Stimulated activated CD8-positive, alpha-beta memory T cell treated with anti-CD3 and anti-CD28 coated beads, Interleukin-12 subunit alpha, Interleukin-12 subunit beta, amount 100 ng/mL, for 1 hour (primary cell): ENCODE measurements at regions not wholly inside any gene's neighbourhood (a gene's known extent, or its start where the extent isn't known, plus 50 kb on each side); places are given as distances from the start of the nearest gene placed in this dataset.
"Not testable (repeated sequence)": the region's sequence is repeated elsewhere in the genome, so short reads cannot be mapped to it uniquely, and the experiment has no call there.

ENCODE experiments used
- DNase-seq: peaks from one replicate; pipeline ENCODE4 v3.0.0-alpha.2; 2020; ENCODE audit warnings: low read depth

DNA sequence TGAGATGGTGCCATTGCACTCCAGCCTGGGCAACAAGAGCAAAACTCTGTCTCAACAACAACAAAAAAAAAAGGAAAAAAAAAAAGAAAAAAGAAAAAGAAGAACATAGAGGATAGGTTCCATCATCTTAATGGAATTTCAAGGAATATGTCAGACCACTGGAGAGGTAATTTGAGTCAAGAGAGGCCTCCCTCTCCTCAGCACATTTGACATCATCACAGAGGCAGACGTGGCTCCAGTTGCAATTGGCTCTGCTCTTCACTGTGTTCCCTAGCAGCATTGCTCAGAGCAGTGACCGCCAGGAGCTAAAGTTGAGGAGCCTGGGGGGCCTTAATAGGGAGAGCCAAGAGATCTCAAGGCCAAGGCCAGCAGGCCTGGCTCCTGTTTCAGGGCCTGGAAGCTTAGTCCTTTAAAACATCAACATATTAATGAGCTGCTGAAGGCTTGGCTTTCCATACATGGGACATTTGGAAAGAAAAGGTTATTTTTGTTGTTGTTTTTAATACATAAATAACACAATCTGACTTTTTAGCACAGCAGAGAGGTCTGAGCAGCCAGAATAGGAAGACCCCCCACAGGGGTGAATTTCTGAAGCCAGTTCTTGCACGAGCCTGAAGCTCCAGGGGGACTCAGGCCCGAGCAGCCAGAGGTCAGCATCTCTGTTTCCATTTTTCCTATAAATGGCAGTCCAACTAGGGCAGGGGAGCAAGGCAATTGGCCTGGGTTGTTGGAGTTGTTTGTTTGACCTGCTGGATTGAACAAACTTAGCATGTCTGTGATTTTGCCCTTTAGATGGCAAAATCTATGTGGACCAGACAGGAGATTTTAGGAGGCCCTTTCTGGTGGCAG lies 118.3 kb upstream of the FGGY start:
- DNase-seq, result no peak

GRCh38 chr1:59179673-59180072 lies 117.2 kb upstream of the FGGY start:
- DNase-seq, result no peak

- DNase-seq, result no peak
Measured at GRCh38 chr1:59180735-59181134, 116.2 kb upstream of the FGGY start.

DNA sequence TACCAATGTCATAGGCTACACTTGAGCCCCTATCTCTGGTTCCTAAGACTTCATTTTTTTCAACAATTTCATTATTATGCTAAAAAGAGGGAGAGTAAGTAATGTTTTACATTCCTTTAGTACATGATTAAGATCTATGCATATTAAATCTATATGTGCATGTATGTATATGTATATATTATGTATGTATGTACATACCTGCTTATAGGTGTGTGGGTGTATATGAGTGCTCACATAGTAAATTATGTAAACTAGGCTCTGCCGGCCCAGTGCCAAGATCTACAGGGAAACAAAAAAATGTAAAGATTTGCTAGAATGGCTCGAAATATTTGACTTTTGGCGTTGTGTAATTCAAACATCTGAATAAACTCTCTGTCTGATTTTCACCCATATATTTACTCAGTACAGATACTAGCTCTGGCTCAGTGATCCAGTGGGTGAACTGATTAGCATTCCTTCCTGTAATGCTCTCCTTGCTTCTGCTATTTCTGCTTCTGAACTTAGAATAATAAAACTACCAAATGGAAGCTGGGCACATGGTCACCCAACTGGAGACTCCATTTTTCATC lies 113.1 kb upstream of the FGGY start:
- no peak for DNase-seq

- no peak for DNase-seq
Measured at GRCh38 chr1:59184365-59184905, 112.5 kb upstream of the FGGY start.

GRCh38 chr1:59185163-59185860 lies 111.6 kb upstream of the FGGY start:
- DNase-seq, result no peak

- DNase-seq, result no peak
Measured at GRCh38 chr1:59186656-59187055, 110.2 kb upstream of the FGGY start.

- no peak for DNase-seq
Measured at GRCh38 chr1:59188413-59189213, 108.3 kb upstream of the FGGY start.

DNA sequence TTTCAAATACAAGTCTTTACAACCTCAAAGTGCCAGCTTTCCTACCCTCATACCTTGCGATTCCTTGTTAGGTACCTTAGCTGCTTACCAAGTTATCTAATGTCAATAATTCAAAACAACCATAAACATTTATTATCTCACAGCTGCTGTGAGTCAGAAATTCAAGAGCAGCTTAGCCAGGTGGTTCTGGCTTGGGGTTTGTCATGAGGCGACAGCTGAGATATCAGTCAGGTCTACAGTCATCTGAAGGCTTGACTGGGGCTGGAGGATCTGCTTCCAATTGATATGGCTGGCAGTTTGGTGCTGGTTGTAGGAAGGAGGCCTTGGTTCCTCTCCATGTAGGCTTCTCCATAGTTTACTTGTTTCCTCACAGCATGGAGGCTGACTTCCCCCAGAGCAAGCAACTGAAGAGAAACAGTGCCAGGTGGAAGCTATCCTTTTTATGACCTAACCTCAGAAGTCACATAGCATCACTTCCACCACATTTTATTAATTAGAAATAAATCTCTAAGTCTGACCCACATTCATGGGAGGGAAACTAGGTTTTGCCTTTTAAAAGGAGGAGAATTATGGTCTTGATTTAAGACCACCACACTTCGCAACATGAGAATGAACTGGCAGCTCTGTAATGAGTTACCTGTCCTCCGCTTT lies 103.3 kb upstream of the FGGY start:
- no peak for DNase-seq

- DNase-seq, result no peak
Measured at GRCh38 chr1:59194621-59195020, 102.3 kb upstream of the FGGY start.

- no peak for DNase-seq
Measured at GRCh38 chr1:59195151-59195550, 101.7 kb upstream of the FGGY start.

DNA sequence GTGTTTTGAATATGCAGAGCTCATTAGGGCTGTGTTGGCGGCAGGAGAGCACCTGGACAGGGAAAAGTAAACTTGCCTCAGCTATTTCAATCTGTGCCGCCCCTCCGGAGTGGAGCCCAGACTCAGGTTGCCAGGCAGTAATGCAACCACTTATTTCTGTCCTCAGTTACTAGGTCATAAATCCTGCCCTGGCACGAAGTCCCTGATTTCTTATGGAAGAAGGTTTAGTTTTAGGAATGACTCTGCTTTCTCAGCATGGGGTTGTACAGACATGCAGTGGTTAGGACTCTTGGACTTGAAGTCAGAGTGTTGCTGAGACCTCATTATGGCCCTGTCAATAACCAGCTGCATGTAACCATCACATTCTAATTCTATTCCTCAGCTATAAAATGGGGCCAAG lies 98.3 kb upstream of the FGGY start:
- no peak for DNase-seq

DNA sequence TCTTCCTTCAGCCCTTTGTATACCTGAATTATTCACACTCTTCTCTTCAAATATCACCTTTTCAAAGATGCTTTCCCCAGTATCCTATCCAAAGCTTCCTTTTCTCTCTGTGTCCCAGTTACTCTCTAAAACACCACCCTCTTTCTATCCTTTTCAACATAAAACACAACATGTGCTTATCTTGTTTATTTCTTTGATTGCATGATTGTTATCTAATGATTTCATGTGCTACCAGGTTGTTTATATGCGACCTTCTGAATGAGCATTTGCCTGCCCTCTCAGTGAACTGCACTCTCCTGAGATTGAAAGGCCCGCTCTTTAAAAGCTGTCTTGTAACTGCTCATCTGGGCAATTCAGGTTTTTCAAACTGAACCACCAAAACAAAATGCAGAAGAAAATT lies 97.7 kb upstream of the FGGY start:
- DNase-seq, result no peak

DNA sequence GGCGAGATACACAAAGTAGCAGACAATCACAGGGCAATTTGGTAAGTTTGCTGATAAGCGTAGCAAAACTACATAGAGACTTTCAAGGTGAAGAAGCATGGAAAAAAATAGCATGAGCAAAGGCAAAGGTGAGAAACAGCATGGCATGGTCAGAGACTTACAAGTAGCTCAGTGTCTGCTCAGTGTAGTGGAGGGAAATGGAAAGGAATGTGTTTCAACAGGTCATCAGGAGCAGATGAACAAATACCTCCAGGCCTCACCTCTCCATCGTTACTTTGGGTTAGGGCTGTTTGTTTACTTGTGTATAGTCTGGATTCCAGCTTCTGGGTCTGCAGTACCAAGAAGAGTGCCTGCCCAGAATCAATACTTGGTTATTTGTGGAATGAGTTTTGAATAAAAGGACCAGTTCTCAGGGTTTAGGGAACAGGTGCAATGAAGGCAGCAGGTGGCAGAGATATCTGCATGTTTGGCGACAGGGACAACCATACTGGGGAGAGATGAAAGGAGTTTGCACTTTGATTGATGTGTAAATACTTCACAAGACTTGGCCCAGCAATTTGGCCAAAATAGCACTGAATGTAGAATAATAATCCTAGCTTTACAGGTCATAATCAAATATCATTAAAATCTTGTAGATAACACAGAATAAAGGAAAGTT lies 97.0 kb upstream of the FGGY start:
- DNase-seq, result no peak

GRCh38 chr1:59201341-59201740 lies 95.6 kb upstream of the FGGY start:
- DNase-seq, result no peak

DNA sequence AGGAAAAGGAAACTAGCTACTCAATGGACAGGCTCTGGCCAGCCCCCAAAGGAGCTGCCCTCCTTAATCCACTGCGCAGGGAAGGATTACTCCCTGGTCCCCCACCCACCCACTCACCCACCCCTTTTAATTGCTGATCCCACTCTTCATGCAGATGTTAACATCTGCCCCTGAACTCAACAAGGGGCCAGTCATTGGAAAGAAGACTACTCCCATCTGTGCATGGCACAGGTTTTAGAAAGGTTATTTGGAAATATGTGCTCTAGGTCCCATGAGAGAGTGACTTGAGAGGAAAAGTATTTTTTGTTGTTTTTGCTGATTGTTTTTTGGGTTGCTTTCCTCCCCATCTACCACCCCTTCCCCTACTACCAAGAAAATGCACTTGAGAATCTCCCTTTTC lies 94.4 kb upstream of the FGGY start:
- no peak for DNase-seq

GRCh38 chr1:59204001-59204400 lies 92.9 kb upstream of the FGGY start:
- no peak for DNase-seq

DNA sequence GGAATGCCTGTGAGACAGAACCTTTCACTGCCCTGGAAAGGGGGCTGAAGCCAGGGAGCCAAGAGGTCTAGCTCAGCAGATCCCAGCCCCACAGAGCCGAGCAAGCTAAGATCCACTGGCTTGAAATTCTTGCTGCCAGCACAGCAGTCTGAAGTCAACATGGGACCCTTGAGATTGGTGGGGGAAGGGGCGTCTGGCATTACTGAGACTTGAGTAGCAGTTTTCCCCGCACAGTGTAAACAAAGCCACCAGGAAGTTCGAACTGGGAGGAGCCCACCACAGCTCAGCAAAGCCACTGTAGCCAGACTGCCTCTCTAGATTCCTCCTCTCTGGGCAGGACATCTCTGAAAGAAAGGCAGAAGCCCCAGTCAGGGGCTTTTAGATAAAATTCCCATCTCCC lies 90.3 kb upstream of the FGGY start:
- DNase-seq, result not testable (repeated sequence)

DNA sequence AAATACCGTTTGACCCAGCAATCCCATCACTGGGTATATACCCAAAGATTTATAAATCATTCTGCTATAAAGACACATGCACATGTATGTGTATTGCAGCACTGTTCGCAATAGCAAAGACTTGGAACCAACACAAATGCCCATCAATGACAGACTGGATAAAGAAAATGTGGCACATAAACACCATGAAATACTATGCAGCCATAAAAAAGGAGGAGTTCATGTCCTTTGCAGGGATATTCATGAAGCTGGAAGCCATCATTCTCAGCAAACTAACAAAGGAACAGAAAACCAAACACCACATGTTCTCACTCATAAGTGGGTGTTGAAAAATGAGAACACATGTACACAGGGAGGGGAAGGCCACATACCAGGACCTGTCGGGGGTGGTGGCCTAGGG lies 86.5 kb upstream of the FGGY start:
- not testable (repeated sequence) for DNase-seq

- no peak for DNase-seq
Measured at GRCh38 chr1:59212706-59213105, 84.2 kb upstream of the FGGY start.
